ENCODE measurements at regions not wholly inside any gene's neighbourhood (a gene's known extent, or its start where the extent isn't known, plus 50 kb on each side); places are given as distances from the start of the nearest gene placed in this dataset.

DNA sequence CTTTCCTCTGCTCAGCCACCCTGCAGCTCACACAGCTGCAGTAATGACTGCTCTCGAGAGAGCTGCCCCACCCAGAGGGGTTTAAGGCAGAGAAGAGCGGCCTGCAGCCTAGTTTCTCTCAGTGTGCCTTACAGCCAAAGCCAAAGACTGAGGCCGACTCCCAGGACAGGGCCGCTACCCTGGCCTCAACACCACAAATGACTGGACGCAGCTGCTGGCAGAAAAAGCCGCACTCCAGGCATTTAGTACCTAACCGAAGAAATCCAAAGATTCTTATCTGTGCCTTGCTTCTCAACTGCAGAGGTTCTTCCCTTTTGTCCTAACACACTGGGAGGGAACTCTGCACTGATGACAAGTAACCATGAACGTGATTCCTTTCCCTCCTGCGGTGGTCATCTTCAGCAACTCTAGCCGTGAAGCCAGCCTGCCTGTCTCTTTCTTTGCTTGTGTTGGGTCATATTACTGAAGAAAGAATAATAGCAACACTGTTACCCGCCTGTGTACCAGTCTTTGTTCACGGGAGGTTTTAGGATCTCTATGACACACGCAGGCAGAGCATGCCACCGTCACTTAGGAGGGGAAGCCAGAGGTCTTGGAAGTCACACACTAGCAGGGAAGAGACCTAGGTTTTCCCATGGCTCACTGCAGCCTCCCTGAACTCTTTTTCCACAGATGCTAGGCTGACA is 202.7 kb downstream of the RHOU start:
- peak overlapping the region; percentile 78 for H3K27ac ChIP-seq
- TF ChIP-seq, protein P1, sequence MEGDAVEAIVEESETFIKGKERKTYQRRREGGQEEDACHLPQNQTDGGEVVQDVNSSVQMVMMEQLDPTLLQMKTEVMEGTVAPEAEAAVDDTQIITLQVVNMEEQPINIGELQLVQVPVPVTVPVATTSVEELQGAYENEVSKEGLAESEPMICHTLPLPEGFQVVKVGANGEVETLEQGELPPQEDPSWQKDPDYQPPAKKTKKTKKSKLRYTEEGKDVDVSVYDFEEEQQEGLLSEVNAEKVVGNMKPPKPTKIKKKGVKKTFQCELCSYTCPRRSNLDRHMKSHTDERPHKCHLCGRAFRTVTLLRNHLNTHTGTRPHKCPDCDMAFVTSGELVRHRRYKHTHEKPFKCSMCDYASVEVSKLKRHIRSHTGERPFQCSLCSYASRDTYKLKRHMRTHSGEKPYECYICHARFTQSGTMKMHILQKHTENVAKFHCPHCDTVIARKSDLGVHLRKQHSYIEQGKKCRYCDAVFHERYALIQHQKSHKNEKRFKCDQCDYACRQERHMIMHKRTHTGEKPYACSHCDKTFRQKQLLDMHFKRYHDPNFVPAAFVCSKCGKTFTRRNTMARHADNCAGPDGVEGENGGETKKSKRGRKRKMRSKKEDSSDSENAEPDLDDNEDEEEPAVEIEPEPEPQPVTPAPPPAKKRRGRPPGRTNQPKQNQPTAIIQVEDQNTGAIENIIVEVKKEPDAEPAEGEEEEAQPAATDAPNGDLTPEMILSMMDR (IDR thresholded peaks at IDR 0.05), result no peak
- H3K4me1 ChIP-seq, result no peaks in the 10 kb centered on the region
- H3K27me3 ChIP-seq (ENCODE audit: control insufficient read depth, insufficient read depth, low read length), result no peaks in the 10 kb centered on the region
- no peaks in the 10 kb centered on the region for H3K36me3 ChIP-seq (ENCODE audit: control insufficient read depth, insufficient read depth, low read length)
- H2AFZ ChIP-seq, result no peak overlapping the region
- peak overlapping the region; percentile 26 for H3K4me2 ChIP-seq (ENCODE audit: low read length)
- no peak overlapping the region for H3K4me3 ChIP-seq (ENCODE audit: low read depth, low read length)
- no peak overlapping the region for H3K9ac ChIP-seq
- H3K79me2 ChIP-seq, result no peaks in the 10 kb centered on the region
- no peaks in the 10 kb centered on the region for H3K9me3 ChIP-seq (ENCODE audit: control insufficient read depth, low read length)

DNA sequence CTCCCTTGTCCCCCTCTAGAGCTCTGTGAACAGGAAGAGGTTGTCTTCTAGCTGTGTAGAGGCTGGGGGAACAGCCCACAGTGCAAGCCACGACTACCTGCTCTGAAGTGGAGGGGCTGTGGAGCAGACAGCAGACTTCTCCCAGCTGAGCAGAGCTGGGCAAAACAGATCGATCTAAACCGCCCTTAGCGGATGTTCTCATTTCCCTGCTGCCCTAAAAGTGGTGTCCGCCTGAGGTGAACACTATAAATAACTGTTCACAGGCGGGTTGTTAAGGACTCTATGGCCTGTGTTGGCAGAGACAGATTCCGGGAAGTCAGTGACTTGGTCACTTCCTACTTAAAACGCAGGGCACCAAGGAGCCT is 203.2 kb downstream of the RHOU start:
- Histone ChIP-seq H3K9ac (no peak overlapping the region), H3K27me3 (ENCODE audit: control insufficient read depth, insufficient read depth, low read length) (no peaks in the 10 kb centered on the region), H3K4me1 (no peaks in the 10 kb centered on the region), H3K4me2 (ENCODE audit: low read length) (peak overlapping the region; percentile 26), H3K79me2 (no peaks in the 10 kb centered on the region), H3K9me3 (ENCODE audit: control insufficient read depth, low read length) (no peaks in the 10 kb centered on the region), H2AFZ (no peak overlapping the region), H3K4me3 (ENCODE audit: low read depth, low read length) (no peak overlapping the region), H3K27ac (peak overlapping the region; percentile 78), H3K36me3 (ENCODE audit: control insufficient read depth, insufficient read depth, low read length) (no peaks in the 10 kb centered on the region)
- TF ChIP-seq, protein P1 (IDR thresholded peaks at IDR 0.05), result no peak

DNA sequence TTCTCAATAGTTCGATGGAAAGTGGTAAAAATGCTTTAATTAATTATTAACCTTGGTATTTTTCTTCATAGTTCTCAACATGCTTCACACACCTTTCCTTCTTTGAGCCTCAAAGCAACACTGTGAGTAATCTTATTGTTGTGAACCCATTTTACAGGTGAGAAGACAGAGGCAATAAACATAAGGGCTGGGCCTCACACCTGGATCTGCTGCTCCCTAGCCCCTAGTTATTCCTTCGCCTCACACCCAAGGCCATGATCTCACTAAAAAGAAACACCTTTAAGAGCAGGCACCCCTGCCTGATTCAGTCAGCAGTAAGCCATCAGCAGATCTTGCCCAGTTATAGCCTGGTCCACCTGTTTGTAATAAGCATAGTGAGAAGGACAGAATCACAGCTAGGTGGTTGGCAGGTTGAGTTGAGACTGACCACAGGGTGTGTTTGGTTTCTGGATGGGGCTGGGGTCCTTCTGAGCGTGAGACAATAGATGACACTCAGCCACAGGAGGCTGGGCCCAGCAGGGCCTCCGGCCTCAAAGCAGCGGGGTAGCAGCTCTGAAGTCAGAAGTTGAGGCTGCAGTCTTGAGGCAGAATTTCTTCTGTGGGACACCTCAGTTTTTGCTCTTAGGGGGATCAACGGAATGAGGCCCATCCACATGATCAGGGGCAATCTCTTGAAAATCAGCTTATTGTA is 203.9 kb downstream of the RHOU start:
- Histone ChIP-seq H3K9ac (no peak overlapping the region), H3K27me3 (ENCODE audit: control insufficient read depth, insufficient read depth, low read length) (no peaks in the 10 kb centered on the region), H3K27ac (peak overlapping the region; percentile 78), H3K9me3 (ENCODE audit: control insufficient read depth, low read length) (no peaks in the 10 kb centered on the region), H3K79me2 (no peaks in the 10 kb centered on the region), H3K4me1 (no peaks in the 10 kb centered on the region), H3K4me2 (ENCODE audit: low read length) (no peak overlapping the region), H3K36me3 (ENCODE audit: control insufficient read depth, insufficient read depth, low read length) (no peaks in the 10 kb centered on the region), H3K4me3 (ENCODE audit: low read depth, low read length) (no peak overlapping the region), H2AFZ (no peak overlapping the region)
- TF ChIP-seq, protein P1 (IDR thresholded peaks at IDR 0.05), result no peak

GRCh38 chr1:228939881-228940392 is 204.7 kb downstream of the RHOU start:
- Histone ChIP-seq H3K27me3 (ENCODE audit: control insufficient read depth, insufficient read depth, low read length) (no peaks in the 10 kb centered on the region), H2AFZ (no peak overlapping the region), H3K4me3 (ENCODE audit: low read depth, low read length) (no peak overlapping the region), H3K27ac (no peak overlapping the region), H3K79me2 (no peaks in the 10 kb centered on the region), H3K9me3 (ENCODE audit: control insufficient read depth, low read length) (no peaks in the 10 kb centered on the region), H3K36me3 (ENCODE audit: control insufficient read depth, insufficient read depth, low read length) (no peaks in the 10 kb centered on the region), H3K4me2 (ENCODE audit: low read length) (no peak overlapping the region), H3K4me1 (no peaks in the 10 kb centered on the region), H3K9ac (no peak overlapping the region)
- TF ChIP-seq, protein P1 (IDR thresholded peaks at IDR 0.05), result no peak

Data from parathyroid adenoma (tissue), 2 donors.